ENCODE measurements at regions not wholly inside any gene's neighbourhood (a gene's known extent, or its start where the extent isn't known, plus 50 kb on each side); places are given as distances from the start of the nearest gene placed in this dataset.

DNA sequence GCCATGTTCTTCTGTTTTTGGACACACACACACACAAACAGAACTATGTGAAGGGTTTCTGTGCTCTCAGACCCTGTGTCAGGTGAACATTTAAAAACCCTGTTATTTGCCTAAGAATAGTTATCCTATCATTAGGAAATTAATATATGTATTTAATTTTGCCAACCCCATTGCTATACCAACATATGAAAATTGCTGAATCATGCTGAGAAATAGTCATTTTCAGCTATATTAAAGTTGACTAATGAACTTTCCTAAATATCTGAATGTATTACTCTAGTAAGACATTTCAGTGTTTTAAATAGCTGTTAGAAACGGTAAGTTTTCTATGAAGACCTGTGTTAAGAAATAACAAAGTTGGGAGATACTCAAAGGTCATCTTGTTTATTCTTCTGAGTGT is 596.9 kb upstream of the GRM7 start:
- Mint-ChIP-seq H3K36me3 (no peaks in the 10 kb centered on the region), H3K4me1 (no peaks in the 10 kb centered on the region), H3K9me3 (peaks cover 6 to 8% of the 10 kb centered on the region in 2 donors), H3K27ac (no peak overlapping the region), H3K4me3 (no peak overlapping the region), H3K27me3 (ENCODE audit: low read depth in 2 of 2) (no peaks in the 10 kb centered on the region)
- Histone ChIP-seq H3K36me3 (ENCODE audit: control insufficient read depth, insufficient read depth, low read length) (no peaks in the 10 kb centered on the region), H3K4me3 (ENCODE audit: low read length) (no peak overlapping the region), H3K27ac (ENCODE audit: low read length) (no peak overlapping the region), H3K4me1 (ENCODE audit: control insufficient read depth, insufficient read depth, low read length) (no peaks in the 10 kb centered on the region), H3K27me3 (ENCODE audit: control insufficient read depth, insufficient read depth, low read length) (no peaks in the 10 kb centered on the region), H3K9me3 (ENCODE audit: control insufficient read depth, insufficient read depth, low read length) (no peaks in the 10 kb centered on the region)
- TF ChIP-seq, protein P1, sequence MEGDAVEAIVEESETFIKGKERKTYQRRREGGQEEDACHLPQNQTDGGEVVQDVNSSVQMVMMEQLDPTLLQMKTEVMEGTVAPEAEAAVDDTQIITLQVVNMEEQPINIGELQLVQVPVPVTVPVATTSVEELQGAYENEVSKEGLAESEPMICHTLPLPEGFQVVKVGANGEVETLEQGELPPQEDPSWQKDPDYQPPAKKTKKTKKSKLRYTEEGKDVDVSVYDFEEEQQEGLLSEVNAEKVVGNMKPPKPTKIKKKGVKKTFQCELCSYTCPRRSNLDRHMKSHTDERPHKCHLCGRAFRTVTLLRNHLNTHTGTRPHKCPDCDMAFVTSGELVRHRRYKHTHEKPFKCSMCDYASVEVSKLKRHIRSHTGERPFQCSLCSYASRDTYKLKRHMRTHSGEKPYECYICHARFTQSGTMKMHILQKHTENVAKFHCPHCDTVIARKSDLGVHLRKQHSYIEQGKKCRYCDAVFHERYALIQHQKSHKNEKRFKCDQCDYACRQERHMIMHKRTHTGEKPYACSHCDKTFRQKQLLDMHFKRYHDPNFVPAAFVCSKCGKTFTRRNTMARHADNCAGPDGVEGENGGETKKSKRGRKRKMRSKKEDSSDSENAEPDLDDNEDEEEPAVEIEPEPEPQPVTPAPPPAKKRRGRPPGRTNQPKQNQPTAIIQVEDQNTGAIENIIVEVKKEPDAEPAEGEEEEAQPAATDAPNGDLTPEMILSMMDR (IDR thresholded peaks at IDR 0.05): no peak
- intact Hi-C loops (cut with micrococcal nuclease): no loop called here
- ATAC-seq (no peak), DNase-seq (no peak)
- WGBS (ENCODE audit: insufficient coverage): 40% methylated on average over 1 of the region's 1 CpG

DNA sequence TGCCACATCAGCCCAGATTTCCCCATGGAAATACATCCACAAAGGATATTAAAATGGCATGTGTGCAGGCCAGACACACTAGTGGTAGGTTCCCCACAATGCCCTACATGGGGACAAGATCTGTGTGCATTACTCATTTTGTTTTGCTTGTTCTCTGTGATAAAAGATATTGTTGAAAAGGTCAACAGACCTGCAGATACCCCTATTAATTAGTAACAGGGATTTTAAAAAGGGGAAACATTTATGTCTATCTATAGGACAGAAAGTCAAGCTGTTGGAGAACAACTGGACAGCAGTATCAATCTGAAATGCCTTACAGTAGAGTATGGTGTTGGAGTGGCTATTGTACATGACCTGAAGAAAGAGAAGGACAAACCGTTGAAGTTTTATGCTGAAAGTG is 596.0 kb upstream of the GRM7 start:
- Histone ChIP-seq H3K36me3 (ENCODE audit: control insufficient read depth, insufficient read depth, low read length) (no peaks in the 10 kb centered on the region), H3K9me3 (ENCODE audit: control insufficient read depth, insufficient read depth, low read length) (no peaks in the 10 kb centered on the region), H3K4me1 (ENCODE audit: control insufficient read depth, insufficient read depth, low read length) (no peaks in the 10 kb centered on the region), H3K27ac (ENCODE audit: low read length) (no peak overlapping the region), H3K4me3 (ENCODE audit: low read length) (no peak overlapping the region), H3K27me3 (ENCODE audit: control insufficient read depth, insufficient read depth, low read length) (no peaks in the 10 kb centered on the region)
- H3K27ac Mint-ChIP-seq: no peak overlapping the region
- intact Hi-C loops (cut with micrococcal nuclease): no loop called here
- no peaks in the 10 kb centered on the region for H3K4me1 Mint-ChIP-seq
- H3K4me3 Mint-ChIP-seq: no peak overlapping the region
- ATAC-seq (no peak), DNase-seq (no peak)
- no peaks in the 10 kb centered on the region for H3K36me3 Mint-ChIP-seq
- WGBS (ENCODE audit: insufficient coverage): no CpG with 5 or more reads among the region's 1 CpG
- peaks cover 9% of the 10 kb centered on the region in 2 donors for H3K9me3 Mint-ChIP-seq
- TF ChIP-seq, protein P1 (IDR thresholded peaks at IDR 0.05): no peak
- no peaks in the 10 kb centered on the region for H3K27me3 Mint-ChIP-seq (ENCODE audit: low read depth in 2 of 2)

DNA sequence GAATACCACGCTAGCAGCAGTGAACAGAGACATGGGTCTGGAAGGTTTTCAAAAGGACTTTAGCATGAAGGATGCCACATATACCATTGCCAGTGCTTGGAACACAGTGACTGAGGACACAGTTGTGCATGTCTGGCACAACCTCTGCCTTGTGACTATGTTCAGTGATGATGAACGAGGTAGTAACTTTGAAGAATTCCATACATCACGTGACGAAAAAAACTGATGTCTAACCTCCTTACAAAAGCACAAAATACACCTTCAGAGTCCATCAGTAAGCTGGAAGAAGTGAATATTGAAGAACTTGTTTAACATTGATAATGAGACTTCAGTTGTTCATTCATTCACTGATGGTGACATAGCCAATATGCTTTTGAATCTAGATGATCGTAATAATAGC is 594.8 kb upstream of the GRM7 start:
- Mint-ChIP-seq H3K36me3 (no peaks in the 10 kb centered on the region), H3K9me3 (peaks cover 6 to 9% of the 10 kb centered on the region in 2 donors), H3K27me3 (ENCODE audit: low read depth in 2 of 2) (no peaks in the 10 kb centered on the region), H3K4me3 (no peak overlapping the region), H3K4me1 (no peaks in the 10 kb centered on the region), H3K27ac (no peak overlapping the region)
- no peaks in the 10 kb centered on the region for H3K4me1 ChIP-seq (ENCODE audit: control insufficient read depth, insufficient read depth, low read length)
- TF ChIP-seq, protein P1 (IDR thresholded peaks at IDR 0.05): no peak
- ATAC-seq (no peak), DNase-seq (no peak)
- H3K27ac ChIP-seq (ENCODE audit: low read length): no peak overlapping the region
- no peaks in the 10 kb centered on the region for H3K36me3 ChIP-seq (ENCODE audit: control insufficient read depth, insufficient read depth, low read length)
- intact Hi-C loops (cut with micrococcal nuclease): no loop called here
- 90% methylated on average over 2 of the region's 5 CpGs for WGBS (ENCODE audit: insufficient coverage)
- no peaks in the 10 kb centered on the region for H3K9me3 ChIP-seq (ENCODE audit: control insufficient read depth, insufficient read depth, low read length)
- no peaks in the 10 kb centered on the region for H3K27me3 ChIP-seq (ENCODE audit: control insufficient read depth, insufficient read depth, low read length)
- no peak overlapping the region for H3K4me3 ChIP-seq (ENCODE audit: low read length)

DNA sequence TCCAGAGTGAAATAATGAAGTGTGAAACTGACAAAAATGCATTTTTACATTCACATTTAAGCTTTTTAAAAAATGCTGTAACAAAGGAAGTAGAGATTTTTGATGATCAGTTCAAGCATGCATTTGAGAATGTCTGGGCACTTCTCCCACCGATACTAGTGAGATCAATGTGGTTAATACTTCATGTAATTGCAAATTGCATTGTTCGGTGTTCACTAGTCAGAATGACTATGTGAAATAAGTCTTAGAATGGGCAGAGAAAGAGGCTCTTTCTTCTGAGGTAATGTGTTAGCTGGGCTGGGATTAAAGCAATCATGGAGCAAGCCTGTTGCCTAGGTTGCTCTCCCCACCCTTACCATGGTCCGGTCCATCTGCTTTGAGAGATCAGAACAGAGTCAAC is 587.0 kb upstream of the GRM7 start:
- Histone ChIP-seq H3K9me3 (ENCODE audit: control insufficient read depth, insufficient read depth, low read length) (no peaks in the 10 kb centered on the region), H3K4me1 (ENCODE audit: control insufficient read depth, insufficient read depth, low read length) (no peaks in the 10 kb centered on the region), H3K27me3 (ENCODE audit: control insufficient read depth, insufficient read depth, low read length) (no peaks in the 10 kb centered on the region), H3K27ac (ENCODE audit: low read length) (no peak overlapping the region), H3K4me3 (ENCODE audit: low read length) (no peak overlapping the region), H3K36me3 (ENCODE audit: control insufficient read depth, insufficient read depth, low read length) (no peaks in the 10 kb centered on the region)
- H3K27me3 Mint-ChIP-seq (ENCODE audit: low read depth in 2 of 2): no peaks in the 10 kb centered on the region
- no peak overlapping the region for H3K4me3 Mint-ChIP-seq
- H3K27ac Mint-ChIP-seq: no peak overlapping the region
- H3K9me3 Mint-ChIP-seq: peaks cover 11 to 22% of the 10 kb centered on the region in 2 donors
- DNase-seq (no peak), ATAC-seq (no peak)
- TF ChIP-seq, protein P1 (IDR thresholded peaks at IDR 0.05): no peak
- no peaks in the 10 kb centered on the region for H3K4me1 Mint-ChIP-seq
- intact Hi-C loops (cut with micrococcal nuclease): no loop called here
- 93% methylated on average over 2 of the region's 3 CpGs for WGBS (ENCODE audit: insufficient coverage)
- H3K36me3 Mint-ChIP-seq: peaks cover 8% of the 10 kb centered on the region

All from natural killer cell (primary cell).